ENCODE measurements at regions not wholly inside any gene's neighbourhood (a gene's known extent, or its start where the extent isn't known, plus 50 kb on each side); places are given as distances from the start of the nearest gene placed in this dataset.

DNA sequence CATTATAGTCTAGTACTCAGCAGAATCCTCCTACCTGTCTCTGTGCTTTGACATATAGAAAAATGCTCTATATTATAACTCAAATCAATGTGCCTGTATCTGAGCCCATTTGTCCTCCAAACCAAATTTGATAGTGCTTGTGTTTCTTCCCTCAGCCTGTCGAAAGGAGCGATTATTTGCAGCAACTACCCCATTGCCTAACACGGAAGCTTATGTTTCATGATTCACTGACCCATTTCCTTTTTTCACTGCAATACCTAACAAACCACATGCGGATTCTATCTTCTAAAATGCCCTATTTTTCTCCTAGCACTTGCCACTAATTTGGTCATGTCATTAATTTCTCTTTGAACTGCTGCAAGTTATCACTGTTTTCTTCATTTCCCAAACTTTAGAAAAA lies 1220.6 kb upstream of the CADM2 start:
- TF ChIP-seq CTCF (conservative IDR thresholded peaks at IDR 0.05; ENCODE audit: low read depth, low read length) (no peak), EZH2 (IDR thresholded peaks at IDR 0.05; ENCODE audit: low read length, unreplicated experiment) (no peak)
